ENCODE measurements at regions not wholly inside any gene's neighbourhood (a gene's known extent, or its start where the extent isn't known, plus 50 kb on each side); places are given as distances from the start of the nearest gene placed in this dataset.

DNA sequence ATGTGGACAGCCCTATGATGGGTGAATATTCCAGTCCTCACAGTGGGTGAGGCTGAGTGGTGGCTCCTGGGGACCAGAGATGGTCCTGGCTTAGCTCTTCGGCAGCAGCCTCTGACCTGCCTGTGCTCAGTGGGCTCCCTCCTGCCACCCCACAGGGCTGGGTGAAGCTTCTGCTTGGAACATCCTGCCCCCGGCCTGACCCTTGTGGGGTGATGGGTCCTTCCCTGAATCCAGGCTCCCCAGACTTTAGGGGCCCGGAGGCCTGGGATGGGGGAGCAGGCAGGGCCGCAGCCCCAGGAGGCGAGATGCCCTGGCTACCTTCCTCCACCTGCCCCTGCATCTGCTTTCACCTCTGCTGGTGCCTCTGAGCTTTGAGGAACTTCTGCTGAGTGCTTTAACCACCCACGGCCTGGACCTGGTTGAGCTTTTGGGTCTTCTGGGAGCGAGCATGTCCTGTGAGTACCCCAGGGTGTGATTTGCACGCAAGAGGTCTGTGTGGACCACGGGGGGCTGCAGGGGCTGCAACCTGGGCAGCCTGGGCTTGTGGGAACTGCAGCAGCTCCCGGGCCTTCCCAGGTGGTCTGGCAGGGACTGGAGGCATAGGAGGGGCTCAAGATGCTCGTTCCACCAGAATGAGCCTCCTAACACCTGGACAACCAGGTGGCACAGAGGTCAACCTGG is 159.5 kb downstream of the KIF26A start:
- CTCF ChIA-PET = no interaction called here
- no peaks in the 10 kb centered on the region for H3K9me3 ChIP-seq (ENCODE audit: low read depth, low read length, poor library complexity, severe bottlenecking)
- POLR2A ChIA-PET (ENCODE audit: low non-redundant PET) = interaction anchor here (0.6 kb wide), 1 partner anchor 21 kb away, joined by 16 read pairs; no protein-coding TSS in a partner anchor
- no peaks in the 10 kb centered on the region for H3K36me3 ChIP-seq (ENCODE audit: insufficient read depth, low read length, poor library complexity, severe bottlenecking)
- H3K27ac ChIP-seq (ENCODE audit: low read depth, low read length, poor library complexity, severe bottlenecking) = no peak overlapping the region
- DNase-seq (ENCODE audit: low spot score) = no peak
- peaks cover 51% of the 10 kb centered on the region for H3K4me1 ChIP-seq (ENCODE audit: insufficient read depth, low read length, poor library complexity, severe bottlenecking)
- intact Hi-C loops (cut with micrococcal nuclease; ENCODE audit: unreplicated experiment) = no loop called here
- no TSS peak for BruUV-seq (replicated peaks)
- no peak for TF ChIP-seq EZH2 (IDR thresholded peaks at IDR 0.05; ENCODE audit: borderline replicate concordance, low read depth, low read length, poor library complexity, severe bottlenecking)
- TF ChIP-seq, protein P1, sequence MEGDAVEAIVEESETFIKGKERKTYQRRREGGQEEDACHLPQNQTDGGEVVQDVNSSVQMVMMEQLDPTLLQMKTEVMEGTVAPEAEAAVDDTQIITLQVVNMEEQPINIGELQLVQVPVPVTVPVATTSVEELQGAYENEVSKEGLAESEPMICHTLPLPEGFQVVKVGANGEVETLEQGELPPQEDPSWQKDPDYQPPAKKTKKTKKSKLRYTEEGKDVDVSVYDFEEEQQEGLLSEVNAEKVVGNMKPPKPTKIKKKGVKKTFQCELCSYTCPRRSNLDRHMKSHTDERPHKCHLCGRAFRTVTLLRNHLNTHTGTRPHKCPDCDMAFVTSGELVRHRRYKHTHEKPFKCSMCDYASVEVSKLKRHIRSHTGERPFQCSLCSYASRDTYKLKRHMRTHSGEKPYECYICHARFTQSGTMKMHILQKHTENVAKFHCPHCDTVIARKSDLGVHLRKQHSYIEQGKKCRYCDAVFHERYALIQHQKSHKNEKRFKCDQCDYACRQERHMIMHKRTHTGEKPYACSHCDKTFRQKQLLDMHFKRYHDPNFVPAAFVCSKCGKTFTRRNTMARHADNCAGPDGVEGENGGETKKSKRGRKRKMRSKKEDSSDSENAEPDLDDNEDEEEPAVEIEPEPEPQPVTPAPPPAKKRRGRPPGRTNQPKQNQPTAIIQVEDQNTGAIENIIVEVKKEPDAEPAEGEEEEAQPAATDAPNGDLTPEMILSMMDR (conservative IDR thresholded peaks at IDR 0.05; ENCODE audit: low read depth, low read length) = no peak
- no peaks in the 10 kb centered on the region for H3K27me3 ChIP-seq (replicated peaks; ENCODE audit: insufficient read depth, low read depth, low read length, poor library complexity)
- no peak overlapping the region for H3K4me3 ChIP-seq (ENCODE audit: low read depth, low read length, poor library complexity, severe bottlenecking)

DNA sequence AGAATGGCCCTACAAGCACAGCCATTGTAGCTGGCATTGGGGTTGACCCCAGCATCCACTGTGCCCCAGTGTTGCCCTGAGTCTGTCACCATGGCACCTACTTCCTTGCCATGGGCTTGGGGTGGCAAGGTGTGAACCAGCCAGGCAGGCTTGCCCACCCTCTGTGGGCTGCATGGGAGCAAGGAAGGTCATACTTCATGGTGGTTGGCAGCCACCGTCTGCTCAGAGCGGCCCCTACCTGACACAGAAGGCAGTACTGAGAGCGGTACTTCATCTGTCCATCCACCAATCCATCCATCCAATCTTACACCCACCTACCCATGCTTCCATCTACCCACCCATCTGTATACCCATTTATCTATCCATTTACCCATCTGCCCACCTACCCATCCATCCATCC is 160.1 kb downstream of the KIF26A start:
- TF ChIP-seq EZH2 (IDR thresholded peaks at IDR 0.05; ENCODE audit: borderline replicate concordance, low read depth, low read length, poor library complexity, severe bottlenecking) = no peak
- TF ChIP-seq, protein P1 (conservative IDR thresholded peaks at IDR 0.05; ENCODE audit: low read depth, low read length) = no peak
- ChIA-PET CTCF (no interaction called here), POLR2A (ENCODE audit: low non-redundant PET) (interaction anchor here (0.6 kb wide), 1 partner anchor 22 kb away, joined by 16 read pairs; no protein-coding TSS in a partner anchor)
- Histone ChIP-seq H3K4me3 (ENCODE audit: low read depth, low read length, poor library complexity, severe bottlenecking) (no peak overlapping the region), H3K27me3 (replicated peaks; ENCODE audit: insufficient read depth, low read depth, low read length, poor library complexity) (no peaks in the 10 kb centered on the region), H3K36me3 (ENCODE audit: insufficient read depth, low read length, poor library complexity, severe bottlenecking) (no peaks in the 10 kb centered on the region), H3K27ac (ENCODE audit: low read depth, low read length, poor library complexity, severe bottlenecking) (no peak overlapping the region), H3K4me1 (ENCODE audit: insufficient read depth, low read length, poor library complexity, severe bottlenecking) (peaks cover 47% of the 10 kb centered on the region), H3K9me3 (ENCODE audit: low read depth, low read length, poor library complexity, severe bottlenecking) (no peaks in the 10 kb centered on the region)
- intact Hi-C loops (cut with micrococcal nuclease; ENCODE audit: unreplicated experiment) = no loop called here
- BruUV-seq (replicated peaks) = no TSS peak
- no peak for DNase-seq (ENCODE audit: low spot score)

DNA sequence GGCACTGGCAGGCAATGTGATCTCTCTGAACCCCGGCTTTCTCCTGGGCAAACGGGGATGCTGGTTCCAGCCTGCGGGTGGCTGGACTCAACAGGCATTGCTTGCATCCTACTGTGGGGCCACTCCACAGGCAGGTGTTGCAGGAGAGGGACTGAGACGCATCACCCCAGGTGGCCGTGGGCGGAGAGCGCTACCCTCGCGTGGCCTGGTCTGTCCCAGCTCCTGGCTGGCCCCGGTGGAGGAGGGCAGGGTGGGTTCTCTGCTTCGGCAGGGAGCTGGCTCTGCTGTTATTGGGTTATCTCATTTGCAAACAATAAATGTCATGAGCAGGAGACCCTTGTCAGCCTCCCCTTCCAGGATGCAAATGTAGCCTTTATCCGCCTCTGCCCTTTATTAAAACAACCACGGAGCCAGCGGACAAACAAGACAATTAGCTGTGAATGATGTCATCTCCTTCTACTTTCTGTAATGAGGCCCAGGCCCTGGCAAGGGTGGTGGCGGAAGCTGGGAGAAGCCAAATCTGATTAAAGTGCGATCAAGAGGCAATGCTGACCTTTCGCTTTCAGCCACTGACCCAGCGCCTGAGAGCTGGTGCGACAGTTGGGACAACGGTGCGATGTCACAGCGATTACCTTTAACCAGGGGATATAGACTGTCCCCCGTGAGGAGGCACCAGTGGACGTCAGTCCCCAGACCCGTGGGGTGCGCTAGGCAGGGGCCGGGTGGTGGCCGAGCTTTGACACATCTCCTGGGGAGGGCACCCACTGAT is 161.8 kb downstream of the KIF26A start:
- BruUV-seq (replicated peaks) = no TSS peak
- Histone ChIP-seq H3K27ac (ENCODE audit: low read depth, low read length, poor library complexity, severe bottlenecking) (no peak overlapping the region), H3K36me3 (ENCODE audit: insufficient read depth, low read length, poor library complexity, severe bottlenecking) (no peaks in the 10 kb centered on the region), H3K9me3 (ENCODE audit: low read depth, low read length, poor library complexity, severe bottlenecking) (no peaks in the 10 kb centered on the region), H3K4me3 (ENCODE audit: low read depth, low read length, poor library complexity, severe bottlenecking) (no peak overlapping the region), H3K27me3 (replicated peaks; ENCODE audit: insufficient read depth, low read depth, low read length, poor library complexity) (no peaks in the 10 kb centered on the region), H3K4me1 (ENCODE audit: insufficient read depth, low read length, poor library complexity, severe bottlenecking) (peaks cover 31% of the 10 kb centered on the region)
- intact Hi-C loops (cut with micrococcal nuclease; ENCODE audit: unreplicated experiment) = no loop called here
- POLR2A ChIA-PET (ENCODE audit: low non-redundant PET) = no interaction called here
- DNase-seq (ENCODE audit: low spot score) = no peak
- TF ChIP-seq, protein P1 (conservative IDR thresholded peaks at IDR 0.05; ENCODE audit: low read depth, low read length) = no peak
- no peak for TF ChIP-seq EZH2 (IDR thresholded peaks at IDR 0.05; ENCODE audit: borderline replicate concordance, low read depth, low read length, poor library complexity, severe bottlenecking)
- CTCF ChIA-PET = no interaction called here
